Activated naive CD8-positive, alpha-beta T cell treated with anti-CD3 and anti-CD28 coated beads for 36 hours (primary cell): ENCODE measurements at regions not wholly inside any gene's neighbourhood (a gene's known extent, or its start where the extent isn't known, plus 50 kb on each side); places are given as distances from the start of the nearest gene placed in this dataset.
A peak's percentile ranks its signal among the peaks of the same experiment; 100 is the strongest.

Experiments
- DNase-seq: peaks from one replicate; pipeline ENCODE4 v3.0.0; 2021
- H3K27ac Mint-ChIP-seq: one replicate; pipeline ENCODE4 v1.8.0; 2022; ENCODE audit warnings: mild to moderate bottlenecking, moderate library complexity, mixed read lengths
- H3K27me3 Mint-ChIP-seq: one replicate; pipeline ENCODE4 v1.8.0; 2022; ENCODE audit warnings: mild to moderate bottlenecking, mixed read lengths
- H3K36me3 Mint-ChIP-seq: one replicate; pipeline ENCODE4 v1.8.0; 2021; ENCODE audit warnings: mild to moderate bottlenecking, mixed read lengths
- H3K4me1 Mint-ChIP-seq: one replicate; pipeline ENCODE4 v1.8.0; 2021; ENCODE audit warnings: mixed read lengths
- H3K4me3 Mint-ChIP-seq: one replicate; pipeline ENCODE4 v1.8.0; 2022; ENCODE audit warnings: mild to moderate bottlenecking, moderate library complexity, mixed read lengths
- H3K9me3 Mint-ChIP-seq: one replicate; pipeline ENCODE4 v1.8.0; 2022; ENCODE audit warnings: mixed read lengths

GRCh38 chr2:12795851-12796250 lies 79.1 kb downstream of the TRIB2 start:
- peaks cover 17% of the 10 kb centered on the region for H3K9me3 Mint-ChIP-seq
- H3K27ac Mint-ChIP-seq: no peak overlapping the region
- H3K4me1 Mint-ChIP-seq: peaks cover 14% of the 10 kb centered on the region
- DNase-seq: no peak
- peaks cover 7% of the 10 kb centered on the region for H3K36me3 Mint-ChIP-seq
- H3K27me3 Mint-ChIP-seq: no peaks in the 10 kb centered on the region
- no peak overlapping the region for H3K4me3 Mint-ChIP-seq

DNA sequence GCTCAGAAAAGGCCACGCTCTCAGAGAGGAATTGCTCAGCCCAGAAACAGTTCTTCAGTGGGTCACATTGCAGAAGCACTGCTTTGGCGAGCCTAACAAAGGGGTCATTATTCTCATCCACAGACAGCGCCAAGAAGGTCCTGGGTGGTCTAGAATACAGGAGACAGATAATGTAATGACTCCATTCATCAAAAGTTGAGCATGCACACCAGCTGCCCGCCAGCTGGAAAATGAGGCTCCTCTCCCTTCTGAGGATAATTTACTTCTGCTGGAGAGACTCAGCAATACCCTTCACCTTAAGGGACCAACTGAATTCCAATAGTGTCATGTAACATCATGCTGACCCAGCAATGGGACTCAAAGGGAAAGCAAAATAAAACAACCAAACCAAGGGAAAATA lies 79.9 kb downstream of the TRIB2 start:
- Mint-ChIP-seq H3K36me3 (peaks cover 11% of the 10 kb centered on the region), H3K27ac (no peak overlapping the region), H3K27me3 (no peaks in the 10 kb centered on the region), H3K4me3 (no peak overlapping the region), H3K9me3 (peaks cover 21% of the 10 kb centered on the region), H3K4me1 (peaks cover 14% of the 10 kb centered on the region)
- DNase-seq: no peak

DNA sequence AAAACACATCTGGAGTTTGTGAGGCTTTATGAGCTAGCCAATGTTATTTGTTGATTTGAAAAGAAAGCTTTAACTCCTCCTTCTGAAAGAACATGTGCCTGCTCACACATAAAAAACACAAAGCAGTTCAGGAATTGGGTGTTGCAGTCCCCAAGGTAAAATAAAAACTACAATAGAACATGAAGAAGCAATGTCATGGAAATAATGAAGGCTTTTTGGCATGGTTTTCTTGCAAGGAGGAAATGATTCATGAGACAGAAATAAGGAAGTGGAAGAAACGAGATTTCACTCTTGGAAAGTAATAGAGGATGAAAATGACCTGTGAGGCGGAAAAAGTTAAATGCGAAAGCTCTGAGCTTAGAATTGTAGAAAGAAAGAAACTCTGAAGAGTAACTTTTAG lies 81.1 kb downstream of the TRIB2 start:
- Mint-ChIP-seq H3K4me1 (peaks cover 14% of the 10 kb centered on the region), H3K4me3 (no peak overlapping the region), H3K36me3 (peaks cover 16% of the 10 kb centered on the region), H3K27me3 (no peaks in the 10 kb centered on the region), H3K27ac (peak overlapping the region; percentile 10), H3K9me3 (peaks cover 28% of the 10 kb centered on the region)
- DNase-seq: no peak

DNA sequence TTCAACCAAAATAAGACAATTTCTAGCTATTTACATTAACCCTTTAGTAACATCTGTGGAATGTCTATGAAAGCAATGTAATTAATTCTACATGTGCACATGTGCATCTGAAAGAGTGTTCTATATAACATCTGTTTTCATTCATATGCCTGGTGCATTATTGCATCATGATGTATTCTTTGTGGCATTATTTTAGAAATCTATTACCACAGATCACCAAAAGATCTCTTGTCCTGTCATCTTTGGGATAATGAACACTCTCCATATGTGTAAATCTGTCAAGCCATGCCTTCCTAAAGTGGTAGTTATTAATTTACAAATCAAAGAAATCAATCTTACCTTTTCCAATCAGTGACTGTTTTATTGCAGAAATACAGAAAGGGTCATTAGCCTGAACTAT lies 86.9 kb downstream of the TRIB2 start:
- H3K36me3 Mint-ChIP-seq: peaks cover 14% of the 10 kb centered on the region
- peaks cover 25% of the 10 kb centered on the region for H3K27me3 Mint-ChIP-seq
- no peak for DNase-seq
- peaks cover 26% of the 10 kb centered on the region for H3K9me3 Mint-ChIP-seq
- no peak overlapping the region for H3K27ac Mint-ChIP-seq
- H3K4me1 Mint-ChIP-seq: peaks cover 9% of the 10 kb centered on the region
- H3K4me3 Mint-ChIP-seq: no peak overlapping the region

DNA sequence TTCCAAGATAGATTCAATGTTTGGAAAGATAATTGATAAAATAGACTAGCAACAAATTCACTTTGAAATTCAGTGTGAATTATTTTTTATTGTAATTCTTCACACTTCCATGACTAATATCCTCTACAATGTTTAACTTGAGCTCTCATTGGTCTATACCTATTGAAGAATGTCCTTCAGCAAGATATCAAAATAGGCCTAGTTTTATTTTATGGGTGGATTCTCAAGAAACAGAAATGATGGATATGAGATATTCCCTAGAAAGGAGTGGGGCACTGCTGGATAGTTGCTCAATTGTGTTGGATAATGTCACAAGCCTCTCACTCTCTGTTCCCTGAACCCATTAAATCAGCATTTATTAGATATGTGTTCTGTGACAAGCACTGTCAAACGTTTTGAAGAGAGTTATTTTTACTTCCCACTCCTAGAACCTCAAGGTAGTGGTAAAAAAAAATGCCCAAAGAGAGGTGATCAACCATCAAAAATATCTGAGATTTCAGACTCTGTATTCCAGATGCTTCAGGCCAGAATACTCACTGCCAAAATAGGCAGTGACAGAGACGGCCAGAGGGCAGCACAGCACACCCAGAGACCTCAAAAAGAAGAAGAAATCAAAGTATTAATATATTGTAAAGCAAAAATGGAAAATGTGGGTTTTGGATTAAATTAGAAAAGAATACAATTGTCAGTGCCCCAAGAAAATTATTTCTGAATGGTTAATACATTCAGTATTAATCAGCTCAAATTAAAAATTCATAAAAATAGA lies 87.5 kb downstream of the TRIB2 start:
- DNase-seq: no peak
- peaks cover 12% of the 10 kb centered on the region for H3K36me3 Mint-ChIP-seq
- H3K27ac Mint-ChIP-seq: no peak overlapping the region
- peaks cover 23% of the 10 kb centered on the region for H3K9me3 Mint-ChIP-seq
- peaks cover 7% of the 10 kb centered on the region for H3K4me1 Mint-ChIP-seq
- H3K4me3 Mint-ChIP-seq: no peak overlapping the region
- H3K27me3 Mint-ChIP-seq: peaks cover 25% of the 10 kb centered on the region

DNA sequence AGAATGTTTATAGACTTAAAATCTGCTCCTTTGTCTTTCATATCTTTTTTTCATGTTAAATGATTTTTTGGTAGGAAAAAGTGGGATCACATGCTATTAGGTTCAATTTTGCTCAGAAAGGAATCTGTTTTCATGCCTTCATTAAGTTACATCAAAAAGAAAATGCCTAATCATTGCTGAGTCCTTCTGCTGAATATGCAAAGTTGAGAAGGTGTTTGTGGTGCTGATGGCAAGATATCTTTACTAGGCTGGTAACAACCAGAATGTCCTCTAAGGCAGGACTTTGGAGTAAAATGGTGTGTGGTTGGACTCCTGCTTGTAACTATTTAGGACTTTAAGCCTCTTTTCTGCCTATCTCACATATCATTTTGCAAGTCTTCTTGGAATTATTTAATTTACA lies 88.3 kb downstream of the TRIB2 start:
- Mint-ChIP-seq H3K36me3 (peaks cover 10% of the 10 kb centered on the region), H3K27ac (no peak overlapping the region), H3K4me1 (peaks cover 7% of the 10 kb centered on the region), H3K4me3 (no peak overlapping the region), H3K9me3 (peaks cover 19% of the 10 kb centered on the region), H3K27me3 (peaks cover 25% of the 10 kb centered on the region)
- DNase-seq: no peak

DNA sequence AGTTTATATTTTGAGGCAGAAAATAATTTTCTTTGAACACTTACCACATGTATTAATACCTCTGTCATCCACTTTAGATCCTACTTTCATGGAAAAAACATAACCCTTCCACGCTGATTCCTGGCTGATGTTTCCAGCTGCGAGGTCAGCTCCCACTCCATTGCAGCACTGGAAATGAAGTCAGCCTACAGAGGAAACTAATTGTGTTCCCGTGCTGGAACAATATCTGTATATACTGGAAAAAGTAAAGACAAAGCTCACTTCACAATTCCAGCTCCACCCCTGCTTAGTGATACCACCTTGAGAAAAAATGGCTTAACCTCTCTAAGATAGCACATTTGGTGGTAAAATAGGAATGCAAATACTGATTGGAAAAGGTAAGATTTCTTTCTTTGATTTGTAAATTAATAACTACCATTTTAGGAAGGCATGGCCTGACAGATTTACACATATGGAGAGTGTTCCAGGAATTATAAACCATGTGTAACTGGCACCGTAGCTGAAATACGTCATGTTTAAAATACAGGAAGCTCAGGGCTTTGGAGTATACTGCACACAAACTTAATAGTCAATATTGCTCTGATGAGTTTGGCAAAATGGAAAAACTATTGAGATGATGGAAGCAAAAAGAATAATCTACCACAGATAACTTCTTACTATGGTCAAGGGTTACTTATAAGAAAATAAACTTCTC lies 90.0 kb downstream of the TRIB2 start:
- Mint-ChIP-seq H3K27me3 (peaks cover 25% of the 10 kb centered on the region), H3K27ac (no peak overlapping the region), H3K9me3 (peaks cover 7% of the 10 kb centered on the region), H3K4me1 (peaks cover 7% of the 10 kb centered on the region), H3K4me3 (no peak overlapping the region), H3K36me3 (peaks cover 5% of the 10 kb centered on the region)
- DNase-seq: no peak

GRCh38 chr2:12807907-12808810 lies 91.4 kb downstream of the TRIB2 start:
- Mint-ChIP-seq H3K4me1 (peaks cover 7% of the 10 kb centered on the region), H3K9me3 (no peaks in the 10 kb centered on the region), H3K27ac (no peak overlapping the region), H3K4me3 (no peak overlapping the region), H3K36me3 (no peaks in the 10 kb centered on the region), H3K27me3 (peaks cover 25% of the 10 kb centered on the region)
- no peak for DNase-seq

DNA sequence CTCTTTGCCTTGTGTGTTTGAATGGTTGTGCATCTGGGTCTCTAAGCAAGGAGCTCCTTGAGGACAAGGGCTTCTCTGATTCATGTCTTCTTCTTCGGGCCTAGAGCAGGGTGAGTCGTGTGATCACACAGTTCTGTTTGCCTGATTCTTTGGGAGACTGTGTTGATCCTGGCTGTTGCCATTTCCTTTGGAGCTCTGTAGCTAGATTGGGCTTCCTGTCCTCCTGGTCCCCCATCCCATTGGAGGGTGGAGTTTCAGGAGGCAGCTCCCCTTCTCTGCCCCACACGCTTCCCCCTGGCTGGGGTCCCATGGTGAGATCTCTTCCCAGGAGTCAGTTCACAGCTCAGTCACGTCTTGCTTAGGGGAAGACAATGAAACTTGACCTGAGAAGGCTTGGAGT lies 92.8 kb downstream of the TRIB2 start:
- H3K27ac Mint-ChIP-seq: no peak overlapping the region
- H3K4me3 Mint-ChIP-seq: no peak overlapping the region
- no peaks in the 10 kb centered on the region for H3K9me3 Mint-ChIP-seq
- no peak for DNase-seq
- peaks cover 7% of the 10 kb centered on the region for H3K4me1 Mint-ChIP-seq
- H3K27me3 Mint-ChIP-seq: peaks cover 22% of the 10 kb centered on the region
- H3K36me3 Mint-ChIP-seq: no peaks in the 10 kb centered on the region

- H3K4me3 Mint-ChIP-seq: no peak overlapping the region
- no peaks in the 10 kb centered on the region for H3K9me3 Mint-ChIP-seq
- peaks cover 9% of the 10 kb centered on the region for H3K27me3 Mint-ChIP-seq
- H3K36me3 Mint-ChIP-seq: no peaks in the 10 kb centered on the region
- H3K27ac Mint-ChIP-seq: no peak overlapping the region
- no peak for DNase-seq
- H3K4me1 Mint-ChIP-seq: peaks cover 13% of the 10 kb centered on the region
These were observed 95.2 kb downstream of the TRIB2 start for GRCh38 chr2:12811916-12812315.

GRCh38 chr2:12813166-12813565 lies 96.4 kb downstream of the TRIB2 start:
- peaks cover 14% of the 10 kb centered on the region for H3K4me1 Mint-ChIP-seq
- H3K9me3 Mint-ChIP-seq: peaks cover 6% of the 10 kb centered on the region
- no peak overlapping the region for H3K4me3 Mint-ChIP-seq
- no peak overlapping the region for H3K27ac Mint-ChIP-seq
- no peak for DNase-seq
- H3K27me3 Mint-ChIP-seq: peaks cover 6% of the 10 kb centered on the region
- no peaks in the 10 kb centered on the region for H3K36me3 Mint-ChIP-seq

DNA sequence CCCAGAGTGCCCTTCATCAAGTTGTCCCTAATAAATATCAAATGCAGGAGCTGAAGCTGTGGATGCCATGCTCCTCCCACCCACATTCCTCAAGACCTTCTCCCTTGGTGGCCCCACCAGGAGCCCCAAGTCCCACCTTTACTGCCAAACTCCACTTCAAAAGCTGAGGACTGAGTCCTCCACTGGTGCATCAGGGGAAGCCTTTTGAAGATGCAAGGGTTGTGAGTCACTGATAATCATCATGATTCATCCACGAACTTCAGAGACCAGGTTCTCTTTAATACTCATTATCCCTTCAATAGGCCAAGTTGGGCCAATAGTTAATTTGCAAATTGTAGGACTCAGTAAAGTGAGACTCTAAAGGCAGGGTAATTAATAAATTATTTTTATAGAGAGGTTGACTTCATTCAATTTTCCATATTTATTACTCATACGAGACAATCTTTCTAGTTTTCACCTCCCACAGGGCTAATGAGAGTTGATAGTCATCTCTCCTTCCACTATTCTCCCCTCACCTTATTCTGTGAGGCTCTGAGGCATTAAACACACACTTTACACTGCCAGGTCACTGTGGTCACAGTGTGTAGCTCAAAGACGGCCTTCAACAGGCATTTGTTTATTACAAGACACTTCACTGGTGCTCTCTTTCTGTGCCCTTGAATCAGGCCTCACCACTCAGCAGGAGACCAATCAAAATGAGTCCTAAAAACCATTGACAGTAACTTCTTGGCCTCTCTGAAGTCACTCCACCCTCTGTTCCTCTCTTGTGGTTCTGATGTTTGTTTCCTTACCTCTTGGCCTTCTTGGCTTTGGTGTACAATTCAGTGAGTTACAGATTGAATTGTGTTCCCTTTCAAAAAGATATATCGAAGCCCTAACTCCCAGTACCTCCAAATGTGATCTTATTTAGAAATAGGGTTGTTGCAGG lies 99.9 kb downstream of the TRIB2 start:
- peaks cover 7% of the 10 kb centered on the region for H3K9me3 Mint-ChIP-seq
- peaks cover 18% of the 10 kb centered on the region for H3K27me3 Mint-ChIP-seq
- peaks cover 25% of the 10 kb centered on the region for H3K4me1 Mint-ChIP-seq
- DNase-seq: peak; percentile 2
- H3K4me3 Mint-ChIP-seq: no peak overlapping the region
- no peak overlapping the region for H3K27ac Mint-ChIP-seq
- peaks cover 3% of the 10 kb centered on the region for H3K36me3 Mint-ChIP-seq

DNA sequence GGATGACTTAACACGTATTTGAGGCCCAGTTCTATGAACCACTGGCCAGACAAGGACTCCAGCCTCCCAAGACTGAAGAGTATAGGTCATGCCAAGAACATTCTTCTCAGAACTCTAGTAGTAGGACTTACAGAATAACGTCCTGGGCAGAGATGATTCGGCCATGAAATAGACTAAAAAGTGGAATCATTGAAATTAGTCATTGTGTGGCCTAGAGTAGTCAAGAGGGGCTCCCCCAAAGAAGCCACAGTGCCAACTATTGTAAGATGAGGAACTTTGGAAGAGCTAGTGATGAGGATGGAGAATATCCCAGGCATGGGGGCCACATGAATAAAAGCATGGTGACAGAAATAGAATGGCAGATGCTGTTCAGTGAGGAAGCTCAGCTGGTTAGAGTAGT lies 101.1 kb downstream of the TRIB2 start:
- H3K4me1 Mint-ChIP-seq: peaks cover 25% of the 10 kb centered on the region

DNA sequence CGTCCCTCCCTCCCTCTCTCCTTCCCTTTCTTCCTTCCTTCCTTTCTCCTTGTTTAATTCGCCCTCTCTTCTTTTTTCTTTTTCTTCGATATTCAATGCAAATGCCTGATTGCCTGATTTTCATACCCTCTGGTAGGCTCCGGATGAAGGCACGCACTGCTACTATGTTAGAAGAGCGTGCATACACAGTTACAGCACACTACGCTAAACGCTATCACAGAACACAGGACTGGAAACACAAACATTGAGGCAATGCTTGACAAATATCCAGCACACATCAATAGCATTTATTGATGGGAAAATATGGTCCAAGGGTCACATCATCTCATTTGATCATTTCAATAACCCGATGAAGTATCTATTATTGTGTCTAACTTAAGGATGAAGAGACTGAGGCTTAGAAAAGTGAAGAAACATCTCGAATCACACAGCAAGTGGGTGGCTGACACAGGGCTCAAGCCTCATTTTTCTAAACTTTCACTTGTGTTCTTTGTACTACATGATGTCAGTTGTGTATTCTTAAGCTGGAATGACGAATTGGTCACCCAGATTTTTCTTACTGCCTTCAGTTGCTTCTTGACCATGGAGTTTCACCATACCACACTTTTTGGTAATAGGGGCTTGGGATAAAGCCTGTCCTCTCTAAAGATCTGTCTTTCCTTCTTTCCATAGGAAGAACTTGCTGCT lies 101.8 kb downstream of the TRIB2 start:
- peaks cover 3% of the 10 kb centered on the region for H3K36me3 Mint-ChIP-seq
- peaks cover 25% of the 10 kb centered on the region for H3K4me1 Mint-ChIP-seq
- peaks cover 7% of the 10 kb centered on the region for H3K9me3 Mint-ChIP-seq
- peaks cover 28% of the 10 kb centered on the region for H3K27me3 Mint-ChIP-seq
- no peak for DNase-seq
- no peak overlapping the region for H3K27ac Mint-ChIP-seq
- H3K4me3 Mint-ChIP-seq: no peak overlapping the region

More for the DNA sequence above, 101.1 kb downstream of the TRIB2 start:
- Mint-ChIP-seq H3K4me3 (no peak overlapping the region), H3K27me3 (peaks cover 24% of the 10 kb centered on the region), H3K27ac (no peak overlapping the region), H3K36me3 (peaks cover 3% of the 10 kb centered on the region), H3K9me3 (peaks cover 7% of the 10 kb centered on the region)
- DNase-seq: no peak
